HCT116 (cell line): ENCODE measurements at regions not wholly inside any gene's neighbourhood (a gene's known extent, or its start where the extent isn't known, plus 50 kb on each side); places are given as distances from the start of the nearest gene placed in this dataset.

Experiments
- ATAC-seq: fragments of 200-7000 bp; cut with Tn5 transposase; 2 replicates; pipeline ENCODE4 v1.9.1; 2020; ENCODE audit warnings: mild to moderate bottlenecking, moderate library complexity
- BruUV-seq: library from RNA; stranded (reverse); fragments of 400-500 nt; replicated peaks from 2 replicates; lab custom pipeline; 2021; lab: Mats Ljungman, UMichigan
- CTCF ChIA-PET: fragments of 300-600 bp; sonication (Branson Sonifier 250); formaldehyde crosslinking; loops from one replicate; lab custom pipeline; 2021; ENCODE audit warnings: antibody characterized with exemption; lab: Charles Lee
- POLR2A ChIA-PET: fragments of 300-600, 350-600 bp; sonication (Branson Sonifier 250); formaldehyde crosslinking; loops from one replicate; lab custom pipeline; 2021; ENCODE audit warnings: antibody characterized with exemption; lab: Charles Lee
- RAD21 ChIA-PET, 2 experiments: fragments of 300-600 bp; sonication (Branson Sonifier 250); formaldehyde crosslinking; loops; one replicate each; lab custom pipeline; 2023; ENCODE audit warnings: low total read pairs in 2 of 2; ENCODE audit not compliant: uncharacterized antibody in 2 of 2, unreplicated experiment in 2 of 2, low non-redundant PET in 1 of 2; lab: Charles Lee
- DNase-seq: peaks from one replicate; pipeline ENCODE4 v3.0.0-alpha.2; 2010; ENCODE audit warnings: low read depth, low spot score
- H2AFZ ChIP-seq: fragments of 200-600 bp; shearing (Covaris generic), sonication (generic); 2 replicates; pipeline ENCODE4 v1.6.1; 2017; ENCODE audit warnings: low read depth, mixed run types, mixed read lengths, antibody characterized with exemption, low read length; ENCODE audit not compliant: poor library complexity, severe bottlenecking
- H3K27ac ChIP-seq: 2 replicates; pipeline ENCODE4 v1.5.1; 2012; ENCODE audit warnings: low read depth, low read length
- H3K27me3 ChIP-seq: fragments of 200-600 bp; sonication (generic); 2 replicates; pipeline ENCODE4 v1.6.1; 2016; ENCODE audit warnings: mixed run types, low read length, mixed read lengths; ENCODE audit not compliant: insufficient read depth
- H3K36me3 ChIP-seq, 2 experiments: fragments of 200-500 bp in 1 of 2; fragments of 200-600 bp in 1 of 2; sonication (Bioruptor generic) in 1 of 2; sonication (generic) in 1 of 2; 2 replicates each; pipeline versions ENCODE4 v1.5.1 to v1.6.1; 2014 to 2016; ENCODE audit warnings: low read length in 2 of 2, inconsistent platforms in 1 of 2, mixed read lengths in 1 of 2, mixed run types in 1 of 2; ENCODE audit not compliant: insufficient read depth in 2 of 2, control insufficient read depth in 1 of 2
- H3K4me1 ChIP-seq, 2 experiments: fragments of 200-600 bp in 1 of 2; sonication (generic) in 1 of 2; 2 replicates each; pipeline versions ENCODE4 v1.5.1 to v1.6.1; 2012 to 2017; ENCODE audit warnings: low read length in 2 of 2, inconsistent platforms in 1 of 2, mild to moderate bottlenecking in 1 of 2, mixed read lengths in 1 of 2, mixed run types in 1 of 2, moderate library complexity in 1 of 2; ENCODE audit not compliant: insufficient read depth in 2 of 2, control insufficient read depth in 1 of 2
- H3K4me2 ChIP-seq: fragments of 200-600 bp; sonication (generic); 2 replicates; pipeline ENCODE4 v1.6.1; 2017; ENCODE audit warnings: mixed run types, low read length, mixed read lengths
- H3K4me3 ChIP-seq, 2 experiments: fragments of 200-600 bp in 1 of 2; sonication (generic) in 1 of 2; replicated peaks in 1 of 2; 2 replicates each; pipeline ENCODE4 v1.5.1; 2011 to 2016; ENCODE audit warnings: low read length in 2 of 2, control low read depth in 1 of 2, low read depth in 1 of 2, mild to moderate bottlenecking in 1 of 2, mixed read lengths in 1 of 2, mixed run types in 1 of 2
- H3K79me2 ChIP-seq: fragments of 200-600 bp; sonication (generic); 2 replicates; pipeline ENCODE4 v1.6.1; 2017; ENCODE audit warnings: mild to moderate bottlenecking, mixed run types, low read length, moderate library complexity, mixed read lengths; ENCODE audit not compliant: insufficient read depth
- H3K9ac ChIP-seq: fragments of 200-600 bp; sonication (generic); 2 replicates; pipeline ENCODE4 v1.6.1; 2016; ENCODE audit warnings: low read length, mixed read lengths
- H3K9me2 ChIP-seq: fragments of 200-600 bp; sonication (generic), shearing (Covaris generic); 2 replicates; pipeline ENCODE4 v1.6.1; 2017; ENCODE audit warnings: mixed run types, mild to moderate bottlenecking, moderate library complexity; ENCODE audit not compliant: insufficient read depth
- H3K9me3 ChIP-seq, 2 experiments: fragments of 200-500 bp in 1 of 2; fragments of 200-600 bp in 1 of 2; sonication (Bioruptor generic) in 1 of 2; sonication (generic) in 1 of 2; 2 replicates each; pipeline ENCODE4 v1.6.1; 2014 to 2017; ENCODE audit warnings: low read length in 2 of 2, mixed read lengths in 2 of 2, inconsistent platforms in 1 of 2, low read depth in 1 of 2, mild to moderate bottlenecking in 1 of 2, mixed run types in 1 of 2, moderate library complexity in 1 of 2; ENCODE audit not compliant: control insufficient read depth in 1 of 2, insufficient read depth in 1 of 2
- H4K20me1 ChIP-seq: fragments of 200-600 bp; sonication (generic), shearing (Covaris generic); 2 replicates; pipeline ENCODE4 v1.6.1; 2017; ENCODE audit warnings: mixed run types, mild to moderate bottlenecking, moderate library complexity; ENCODE audit not compliant: insufficient read depth
- CBX3 ChIP-seq: IDR thresholded peaks from 2 replicates; pipeline ENCODE4 v1.6.1; 2012; ENCODE audit warnings: low read depth
- CTCF ChIP-seq, 3 experiments: fragments of 200-600 bp in 1 of 3; sonication (generic) in 1 of 3; IDR thresholded peaks in 2 of 3; conservative IDR thresholded peaks in 1 of 3; 2 replicates each; pipeline ENCODE4 v1.5.1; 2012 to 2017; ENCODE audit warnings: low read depth in 2 of 3, low read length in 2 of 3, antibody characterized with exemption in 1 of 3, borderline replicate concordance in 1 of 3, control low read depth in 1 of 3, mild to moderate bottlenecking in 1 of 3, mixed read lengths in 1 of 3, mixed run types in 1 of 3, moderate library complexity in 1 of 3; ENCODE audit not compliant: insufficient read depth in 1 of 3
- EGR1 ChIP-seq: IDR thresholded peaks from 2 replicates; pipeline ENCODE4 v1.6.1; 2012; ENCODE audit warnings: low read depth
- ELF1 ChIP-seq: IDR thresholded peaks from 2 replicates; pipeline ENCODE4 v1.6.1; 2012; ENCODE audit warnings: low read depth, borderline replicate concordance
- EZH2 ChIP-seq: fragments of 200-600 bp; sonication (generic); IDR thresholded peaks from 2 replicates; pipeline ENCODE4 v1.6.1; 2017; ENCODE audit warnings: antibody characterized with exemption, mixed run types
- EZH2phosphoT487 ChIP-seq: fragments of 200-600 bp; IDR thresholded peaks from 2 replicates; pipeline ENCODE4 v1.6.1; 2018; ENCODE audit warnings: antibody characterized with exemption, borderline replicate concordance
- RAD21 ChIP-seq: IDR thresholded peaks from 2 replicates; pipeline ENCODE4 v1.6.1; 2012; ENCODE audit warnings: low read depth, mild to moderate bottlenecking
- SRF ChIP-seq: IDR thresholded peaks from 2 replicates; pipeline ENCODE4 v1.6.1; 2012; ENCODE audit warnings: low read depth
- TCF7L2 ChIP-seq: IDR thresholded peaks from 2 replicates; pipeline ENCODE4 v1.7.0; 2011; ENCODE audit warnings: borderline replicate concordance, inconsistent platforms; ENCODE audit not compliant: insufficient read depth, insufficient read length; ENCODE audit errors: extremely low read depth
- YY1 ChIP-seq: IDR thresholded peaks from 2 replicates; pipeline ENCODE4 v1.6.1; 2011; ENCODE audit warnings: low read length, low read depth, moderate library complexity, mild to moderate bottlenecking; ENCODE audit not compliant: insufficient replicate concordance; ENCODE audit errors: extremely low read depth
- ZNF274 ChIP-seq: fragments of 200-500 bp; sonication (Bioruptor generic); IDR thresholded peaks from 2 replicates; pipeline ENCODE4 v1.6.1; 2014; ENCODE audit warnings: mild to moderate bottlenecking, low read depth, low read length, inconsistent platforms
- intact Hi-C: fragments of 100-400 bp; cut with micrococcal nuclease; formaldehyde crosslinking; loops from 2 replicates; pipeline ENCODE4 v1.10.0; 2022
- TF ChIP-seq, protein P1 (sequence below): IDR thresholded peaks from 2 replicates; pipeline ENCODE4 v1.6.1; 2012

GRCh38 chr17:72064606-72065193, 56.1 kb upstream of the SOX9 start:
- intact Hi-C loops, result no loop called here
- no peak for DNase-seq
- Histone ChIP-seq H2AFZ (no peak overlapping the region), H4K20me1 (no peaks in the 10 kb centered on the region), H3K9me2 (no peaks in the 10 kb centered on the region), H3K27ac (no peak overlapping the region)
- no TSS peak for BruUV-seq
- RAD21 ChIA-PET, result interaction anchor here in 1 of 2 experiments (0.6 kb wide), 1 partner anchor 304 kb away, joined by 10 read pairs; no protein-coding TSS in a partner anchor
- TF ChIP-seq, protein P1, sequence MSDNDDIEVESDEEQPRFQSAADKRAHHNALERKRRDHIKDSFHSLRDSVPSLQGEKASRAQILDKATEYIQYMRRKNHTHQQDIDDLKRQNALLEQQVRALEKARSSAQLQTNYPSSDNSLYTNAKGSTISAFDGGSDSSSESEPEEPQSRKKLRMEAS, result no peak
- TF ChIP-seq RAD21 (no peak), EZH2 (no peak), ZNF274 (no peak), CBX3 (no peak), EGR1 (no peak), TCF7L2 (no peak), ELF1 (no peak), EZH2phosphoT487 (no peak), CTCF (IDR thresholded peaks at IDR 0.05 in 2 of 3, conservative IDR thresholded peaks at IDR 0.05 in 1 of 3; ENCODE audit: borderline replicate concordance in 1 of 3, insufficient read depth in 1 of 3, low read depth in 2 of 3, low read length in 2 of 3) (no peak), SRF (no peak), YY1 (no peak)
- TF ChIP-seq, all 23 proteins: peak for 0
- no peaks in the 10 kb centered on the region for H3K27me3 ChIP-seq
- CTCF ChIA-PET, result no interaction called here
- no peaks in the 10 kb centered on the region for H3K4me1 ChIP-seq
- no peak for ATAC-seq
- H3K79me2 ChIP-seq, result no peaks in the 10 kb centered on the region
- POLR2A ChIA-PET, result no interaction called here
- no peak overlapping the region for H3K4me3 ChIP-seq
- no peak overlapping the region for H3K9ac ChIP-seq
- H3K36me3 ChIP-seq, result no peaks in the 10 kb centered on the region
- no peaks in the 10 kb centered on the region for H3K9me3 ChIP-seq
- no peak overlapping the region for H3K4me2 ChIP-seq
